Peyer's patch (tissue), 4 donors: ENCODE measurements at regions not wholly inside any gene's neighbourhood (a gene's known extent, or its start where the extent isn't known, plus 50 kb on each side); places are given as distances from the start of the nearest gene placed in this dataset.

Experiments used
- POLR2A ChIP-seq, 2 donors: fragments of 450-650 bp; IDR thresholded peaks; one replicate each; pipeline ENCODE4 v1.5.1; 2017; ENCODE audit warnings: antibody characterized with exemption in 2 of 2, mild to moderate bottlenecking in 2 of 2, moderate library complexity in 2 of 2
- TF ChIP-seq, protein P1 (sequence below), 6 experiments: fragments of 450-650 bp in 4 of 6; fragments of 200-600 bp in 2 of 6; sonication (generic) in 1 of 6; IDR thresholded peaks; one replicate each; pipeline ENCODE4 v1.5.1; 2017 to 2019; ENCODE audit warnings: antibody characterized with exemption in 6 of 6, mild to moderate bottlenecking in 3 of 6, moderate library complexity in 1 of 6

DNA sequence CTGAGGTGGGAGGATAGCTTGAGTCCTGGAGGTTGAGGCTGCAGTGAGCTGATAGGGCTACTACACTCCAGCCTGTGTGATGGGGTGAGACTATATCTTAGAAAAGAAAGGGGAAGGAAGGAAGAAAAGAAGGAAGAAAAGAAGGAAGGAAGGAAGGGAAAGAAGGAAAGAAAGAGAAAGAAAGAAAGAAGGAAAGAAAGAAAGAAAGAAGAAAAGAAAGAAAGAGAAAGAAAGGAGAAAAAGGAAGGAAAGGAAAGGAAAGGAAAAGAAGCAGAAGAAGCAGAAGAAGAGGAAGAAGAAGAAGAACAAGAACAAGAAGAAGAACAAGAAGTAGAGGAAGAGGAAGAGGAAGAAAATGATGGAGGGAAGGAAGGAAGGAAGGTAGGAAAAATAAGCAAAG is 1130.2 kb upstream of the MAP3K7 start:
- no peak for TF ChIP-seq POLR2A (IDR thresholded peaks at IDR 0.05)
- TF ChIP-seq, protein P1, sequence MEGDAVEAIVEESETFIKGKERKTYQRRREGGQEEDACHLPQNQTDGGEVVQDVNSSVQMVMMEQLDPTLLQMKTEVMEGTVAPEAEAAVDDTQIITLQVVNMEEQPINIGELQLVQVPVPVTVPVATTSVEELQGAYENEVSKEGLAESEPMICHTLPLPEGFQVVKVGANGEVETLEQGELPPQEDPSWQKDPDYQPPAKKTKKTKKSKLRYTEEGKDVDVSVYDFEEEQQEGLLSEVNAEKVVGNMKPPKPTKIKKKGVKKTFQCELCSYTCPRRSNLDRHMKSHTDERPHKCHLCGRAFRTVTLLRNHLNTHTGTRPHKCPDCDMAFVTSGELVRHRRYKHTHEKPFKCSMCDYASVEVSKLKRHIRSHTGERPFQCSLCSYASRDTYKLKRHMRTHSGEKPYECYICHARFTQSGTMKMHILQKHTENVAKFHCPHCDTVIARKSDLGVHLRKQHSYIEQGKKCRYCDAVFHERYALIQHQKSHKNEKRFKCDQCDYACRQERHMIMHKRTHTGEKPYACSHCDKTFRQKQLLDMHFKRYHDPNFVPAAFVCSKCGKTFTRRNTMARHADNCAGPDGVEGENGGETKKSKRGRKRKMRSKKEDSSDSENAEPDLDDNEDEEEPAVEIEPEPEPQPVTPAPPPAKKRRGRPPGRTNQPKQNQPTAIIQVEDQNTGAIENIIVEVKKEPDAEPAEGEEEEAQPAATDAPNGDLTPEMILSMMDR (IDR thresholded peaks at IDR 0.05) = no peak
